ENCODE measurements at regions not wholly inside any gene's neighbourhood (a gene's known extent, or its start where the extent isn't known, plus 50 kb on each side); places are given as distances from the start of the nearest gene placed in this dataset.

DNA sequence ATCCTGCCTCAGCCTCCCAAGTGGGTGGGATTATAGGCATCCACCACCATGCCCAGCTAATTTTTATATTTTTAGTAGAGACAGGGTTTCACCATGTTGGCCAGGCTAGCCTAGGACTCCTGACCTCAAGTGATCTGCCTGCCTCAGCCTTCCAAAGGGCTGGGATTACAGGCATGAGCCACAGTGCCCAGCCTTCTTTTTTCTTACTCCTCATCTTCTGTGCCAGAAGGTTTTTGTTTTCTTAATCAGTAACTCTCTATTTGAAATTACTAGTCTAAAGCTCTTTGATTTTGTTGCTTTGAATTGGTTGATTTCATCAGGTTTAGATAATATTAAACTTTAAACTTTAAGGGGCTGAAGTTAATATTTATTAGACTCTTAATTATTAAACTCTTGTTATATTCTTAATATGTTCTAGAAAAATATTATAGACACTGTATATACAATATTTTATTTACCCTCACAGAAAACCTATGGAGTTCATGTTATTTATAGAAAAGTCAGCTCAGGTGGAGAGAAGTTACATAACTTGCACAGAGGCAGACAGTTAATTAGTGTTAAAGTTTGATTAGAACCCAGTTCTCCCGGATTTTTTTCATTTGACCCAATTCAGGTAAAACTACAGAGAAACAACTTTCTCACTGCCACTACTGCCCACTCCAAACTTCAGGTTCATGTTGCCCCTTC, 177.4 kb upstream of the SGK1 start:
- DNase-seq (ENCODE audit: low read depth in 2 of 2), result no peak

DNA sequence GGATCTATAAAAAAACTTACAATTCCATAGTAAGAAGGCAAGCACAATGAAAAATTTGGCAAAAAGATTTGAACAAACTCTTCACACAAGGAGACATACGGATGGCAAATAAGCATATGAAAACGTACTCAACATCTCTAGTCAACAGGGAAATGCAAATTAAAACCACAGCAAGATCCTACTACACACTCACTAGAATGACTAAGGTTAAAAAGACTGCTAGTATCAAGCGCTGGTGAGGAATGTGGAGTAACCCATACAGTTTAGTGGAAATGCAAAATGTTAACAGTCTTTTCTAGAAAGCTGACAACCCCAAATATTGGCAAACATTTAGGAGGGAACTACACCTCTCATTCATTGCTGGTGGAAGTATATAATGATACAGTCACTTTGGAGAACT, 175.9 kb upstream of the SGK1 start:
- DNase-seq (ENCODE audit: low read depth in 2 of 2), result no peak

DNA sequence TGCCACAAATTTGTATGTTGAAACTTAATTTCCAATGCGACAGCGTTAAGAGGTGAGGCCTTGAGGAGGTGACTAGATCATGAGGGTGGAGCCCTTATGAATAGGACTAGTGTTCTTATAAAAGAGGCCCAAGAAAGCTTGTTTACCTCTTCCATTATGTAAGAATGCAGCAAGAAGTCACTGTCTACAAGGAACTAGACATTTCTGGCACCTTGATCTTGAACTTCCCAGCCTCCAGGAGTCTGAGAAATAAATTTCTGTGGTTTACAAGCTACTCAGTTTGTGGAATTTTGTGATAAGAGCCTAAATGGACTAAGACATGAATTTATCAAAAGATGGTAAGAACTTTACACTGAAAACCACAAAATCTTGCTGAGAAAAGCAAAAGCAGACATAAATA, 173.6 kb upstream of the SGK1 start:
- no peak for DNase-seq (ENCODE audit: low read depth in 2 of 2)

DNA sequence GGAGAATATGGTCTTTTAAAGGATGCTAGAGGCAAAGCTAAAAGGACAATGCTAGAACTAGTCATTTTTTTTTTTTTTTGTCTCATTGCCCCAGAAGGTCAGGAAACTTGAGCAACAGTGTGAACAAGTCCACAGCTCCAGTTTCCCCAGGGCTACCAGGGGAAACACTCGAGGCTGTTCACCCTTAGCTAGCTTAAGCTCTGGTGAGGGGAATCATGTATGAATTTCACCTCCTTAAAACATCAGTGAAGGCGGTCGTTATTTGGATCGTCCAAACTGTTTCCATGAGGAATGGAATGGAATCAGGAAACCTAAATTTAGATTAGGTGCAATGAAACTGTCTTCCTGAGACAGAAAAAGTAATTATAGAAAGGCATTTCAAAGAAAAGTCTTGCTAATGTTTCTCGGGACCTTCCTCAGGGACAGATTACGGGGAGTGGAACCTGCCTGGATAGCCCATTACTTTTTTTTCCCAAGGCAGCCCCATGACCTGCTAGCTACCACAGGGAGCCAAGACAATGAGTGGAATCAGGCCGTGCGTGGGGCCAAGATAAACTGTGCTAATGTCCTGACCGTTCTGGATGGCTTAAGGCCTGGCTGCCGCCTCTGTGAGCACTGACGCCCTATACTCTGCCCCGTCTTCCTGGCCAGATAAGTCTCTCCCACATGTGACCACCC, 164.8 kb upstream of the SGK1 start:
- no peak for DNase-seq (ENCODE audit: low read depth in 2 of 2)

DNA sequence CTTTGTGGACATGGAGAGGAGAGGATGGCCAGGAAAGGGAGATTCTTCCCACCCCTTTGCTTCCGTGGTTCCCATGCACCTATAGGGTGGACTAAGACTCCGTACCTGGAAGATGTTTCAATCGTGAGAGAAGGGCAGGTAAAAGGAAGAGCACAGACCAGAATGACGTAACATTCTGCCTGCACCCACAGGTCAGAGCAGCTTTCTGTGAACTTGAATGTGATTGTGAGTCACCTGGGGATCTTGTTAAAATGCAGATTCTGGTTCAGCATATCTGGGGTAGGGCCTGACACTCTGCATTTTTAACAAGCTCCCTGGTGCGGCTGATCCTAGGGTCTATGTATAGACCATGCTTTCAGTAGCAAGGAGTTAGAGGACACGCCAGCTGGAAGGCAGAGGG, 164.1 kb upstream of the SGK1 start:
- no peak for DNase-seq (ENCODE audit: low read depth in 2 of 2)

DNA sequence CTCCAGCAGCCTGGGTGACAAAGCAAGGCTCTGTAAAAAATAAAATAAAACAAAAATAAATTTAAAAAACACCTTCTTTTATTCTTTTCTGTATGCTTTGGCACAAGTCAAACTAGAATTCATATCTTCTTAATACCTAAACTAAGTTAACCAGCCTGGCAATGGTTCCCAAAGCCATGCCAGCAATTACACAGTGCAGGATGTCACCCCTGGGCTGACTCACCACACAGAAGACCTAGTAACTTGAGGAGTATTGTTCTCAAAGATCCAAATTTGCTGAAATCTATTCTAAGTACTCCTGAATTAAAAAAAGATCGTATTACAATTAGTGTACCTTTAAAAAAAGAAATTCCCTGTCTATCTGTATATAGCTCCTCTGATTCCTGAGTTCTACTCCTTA, 162.7 kb upstream of the SGK1 start:
- no peak for DNase-seq (ENCODE audit: low read depth in 2 of 2)

DNA sequence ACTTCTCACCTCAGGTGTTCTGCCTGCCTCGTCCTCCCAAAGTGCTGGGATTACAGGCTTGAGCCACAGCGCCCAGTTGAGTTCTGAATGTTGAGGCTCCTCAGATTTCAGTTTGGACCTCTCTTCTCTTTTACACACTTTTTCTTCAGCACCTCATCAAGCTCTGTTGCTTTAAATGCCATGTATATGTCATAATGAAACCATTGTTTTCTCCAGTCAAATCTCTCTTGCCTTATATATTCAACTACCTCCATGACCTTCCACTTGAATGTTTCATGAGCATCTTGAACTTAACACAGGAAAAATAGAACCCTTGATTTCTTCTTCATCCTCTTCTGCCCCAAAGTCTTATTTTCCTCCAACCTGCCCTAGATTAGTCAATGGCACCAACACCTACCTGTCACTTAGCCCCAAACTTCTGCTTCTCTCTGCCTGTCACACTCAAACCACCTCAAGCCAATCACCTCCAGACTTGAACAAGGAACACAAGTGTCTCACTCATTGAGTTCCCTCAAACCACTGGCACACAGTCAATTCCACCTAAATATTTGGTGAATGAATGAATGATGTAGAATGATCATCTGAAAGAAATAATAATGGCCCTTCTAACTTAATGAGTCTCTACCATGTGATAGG, 161.0 kb upstream of the SGK1 start:
- no peak for DNase-seq (ENCODE audit: low read depth in 2 of 2)

DNA sequence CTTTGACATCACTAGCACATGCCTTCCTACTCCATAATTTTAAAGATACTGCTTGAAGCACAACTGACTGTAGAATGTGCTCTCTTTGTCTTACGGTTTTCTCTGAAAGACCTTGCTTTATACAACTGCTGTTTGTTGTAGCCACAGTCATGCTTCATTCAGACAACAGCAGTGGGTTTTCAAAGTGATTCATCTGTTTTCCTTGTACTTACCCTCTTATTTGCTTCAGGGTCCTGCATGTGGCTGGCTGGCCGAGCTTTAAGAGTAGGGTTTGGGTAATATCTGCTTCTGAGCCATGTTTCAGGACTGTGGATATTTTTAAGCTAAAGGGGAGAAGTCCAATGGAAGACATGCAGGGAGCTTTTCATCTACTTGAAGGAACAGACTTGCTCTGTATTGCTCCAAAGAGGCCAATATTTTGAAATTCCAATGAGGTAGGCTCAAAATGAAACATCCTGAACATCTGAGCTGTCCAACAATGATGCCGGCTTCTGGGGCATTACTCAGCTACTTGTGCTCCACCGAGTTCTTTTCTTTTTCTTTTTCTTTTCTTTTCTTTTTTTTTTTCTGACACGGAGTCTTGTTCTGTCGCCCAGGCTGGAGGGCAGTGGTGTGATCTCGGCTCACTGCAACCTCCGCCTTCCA, 160.2 kb upstream of the SGK1 start:
- DNase-seq (ENCODE audit: low read depth in 2 of 2), result no peak

DNA sequence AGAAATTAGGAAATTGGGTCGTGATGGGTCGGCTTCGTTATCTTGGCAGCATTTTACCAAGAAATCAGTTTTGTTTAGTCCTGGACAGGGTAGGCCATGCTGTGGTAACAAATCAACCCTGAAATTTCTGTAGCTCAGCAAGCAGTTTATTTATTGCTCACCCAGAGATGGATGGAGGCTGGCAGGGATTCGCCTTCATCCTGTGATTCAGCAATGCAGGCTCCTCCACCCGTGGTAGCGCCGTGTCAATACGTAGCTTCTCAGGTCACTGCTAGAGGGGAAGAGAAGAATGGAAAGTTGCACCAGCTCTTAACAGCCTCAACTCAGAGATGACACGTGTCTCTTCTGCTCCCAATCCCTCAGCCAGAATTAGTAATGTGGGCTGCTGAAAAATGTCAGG, 157.0 kb upstream of the SGK1 start:
- no peak for DNase-seq (ENCODE audit: low read depth in 2 of 2)

DNA sequence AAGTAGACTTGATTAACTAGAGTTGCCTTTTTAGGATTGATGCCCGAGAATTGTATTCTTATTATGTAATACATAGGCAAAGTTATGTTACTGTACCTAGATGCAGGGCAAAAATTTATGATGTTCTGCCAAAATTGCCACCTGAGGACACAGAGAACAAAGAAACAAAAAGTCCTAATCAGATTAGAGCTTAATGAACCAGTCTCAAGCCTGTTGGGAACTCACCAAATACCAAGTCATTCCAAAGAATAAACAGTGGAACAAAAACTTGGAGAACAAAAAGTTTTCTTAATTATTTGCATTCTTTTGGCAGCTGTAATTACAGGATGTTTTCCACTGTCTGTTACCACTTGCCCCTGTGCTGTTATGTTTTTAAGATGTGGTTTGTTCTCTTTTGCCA, 154.7 kb upstream of the SGK1 start:
- DNase-seq (ENCODE audit: low read depth in 2 of 2), result no peak

DNA sequence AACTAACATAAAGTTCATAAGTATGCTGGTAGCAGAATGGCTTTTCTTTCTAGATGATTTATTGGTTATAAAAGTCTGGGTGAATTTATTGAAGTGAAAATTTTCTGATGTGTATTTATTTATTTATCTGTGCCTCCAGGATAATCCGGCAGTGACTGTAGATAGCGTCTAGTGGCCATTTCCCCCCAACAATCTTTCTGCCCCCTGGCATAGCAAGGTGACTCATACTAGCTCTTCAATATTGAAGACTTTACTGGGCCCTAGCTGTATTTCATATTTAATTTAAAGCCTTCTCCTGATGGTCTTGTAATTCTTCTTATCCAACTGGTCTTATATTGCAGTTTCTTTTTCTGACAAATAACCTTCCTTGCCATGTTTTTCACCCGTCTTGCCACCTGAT, 154.1 kb upstream of the SGK1 start:
- no peak for DNase-seq (ENCODE audit: low read depth in 2 of 2)

DNA sequence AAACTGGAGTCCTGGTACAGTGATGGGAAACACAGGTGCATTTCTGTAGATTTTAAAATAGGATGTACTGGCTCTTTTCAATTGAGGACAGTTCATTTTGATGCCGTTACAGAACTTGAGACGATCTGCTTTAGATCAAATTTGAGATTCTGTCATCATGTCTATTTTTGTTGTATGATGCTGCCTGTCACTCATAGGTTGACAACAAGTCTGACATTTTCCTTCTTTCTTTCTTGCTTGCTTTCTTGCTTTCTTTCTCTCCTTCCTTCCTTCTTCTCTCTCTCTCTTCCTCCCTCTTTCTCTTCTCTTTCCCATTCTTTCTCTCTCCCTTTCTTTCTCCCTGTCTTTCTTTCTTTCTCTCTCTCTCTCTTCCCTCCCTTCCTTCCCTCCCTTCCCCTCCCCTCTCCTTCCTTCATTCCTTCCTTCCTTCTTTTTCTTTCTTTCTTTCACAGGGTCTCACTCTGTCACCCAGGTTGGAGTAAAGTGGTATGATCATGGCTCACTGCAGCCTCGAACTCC, 152.6 kb upstream of the SGK1 start:
- no peak for DNase-seq (ENCODE audit: low read depth in 2 of 2)

DNA sequence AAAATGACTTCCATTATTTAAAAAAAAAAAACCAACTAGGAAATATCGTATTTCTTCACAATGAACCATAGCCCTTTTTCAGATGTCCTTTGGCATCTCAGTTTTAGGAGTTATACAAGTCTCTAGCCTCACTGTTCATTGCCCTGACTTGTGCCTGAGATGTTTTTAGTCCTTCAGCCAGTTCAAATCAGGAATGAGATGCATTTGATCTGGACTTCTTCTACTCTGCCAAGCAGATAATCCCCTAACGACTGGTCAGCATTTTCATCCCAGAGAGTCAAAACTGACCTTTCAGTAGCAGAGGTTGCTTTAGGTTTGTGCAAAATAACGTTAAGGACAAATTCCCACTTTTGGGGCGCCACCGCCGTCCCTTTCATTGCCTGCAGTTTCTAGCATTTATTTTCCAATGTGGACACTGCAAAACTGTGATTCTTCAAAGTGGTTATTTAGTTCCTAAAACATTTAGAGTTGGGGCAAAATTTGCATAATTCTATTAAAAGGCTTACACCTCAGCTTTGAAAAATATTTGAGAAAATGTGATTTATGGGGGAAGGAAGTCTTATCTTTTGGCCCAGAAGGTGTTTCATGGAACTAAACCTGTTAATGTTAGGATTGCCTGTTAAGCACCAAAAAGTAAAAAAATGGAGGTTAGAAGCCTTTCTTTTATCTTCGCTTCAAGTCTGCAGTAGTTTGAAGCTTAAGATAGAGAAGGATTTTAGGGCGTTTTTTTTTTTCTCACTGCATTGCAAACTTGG, 152.0 kb upstream of the SGK1 start:
- DNase-seq (ENCODE audit: low read depth in 2 of 2), result no peak

DNA sequence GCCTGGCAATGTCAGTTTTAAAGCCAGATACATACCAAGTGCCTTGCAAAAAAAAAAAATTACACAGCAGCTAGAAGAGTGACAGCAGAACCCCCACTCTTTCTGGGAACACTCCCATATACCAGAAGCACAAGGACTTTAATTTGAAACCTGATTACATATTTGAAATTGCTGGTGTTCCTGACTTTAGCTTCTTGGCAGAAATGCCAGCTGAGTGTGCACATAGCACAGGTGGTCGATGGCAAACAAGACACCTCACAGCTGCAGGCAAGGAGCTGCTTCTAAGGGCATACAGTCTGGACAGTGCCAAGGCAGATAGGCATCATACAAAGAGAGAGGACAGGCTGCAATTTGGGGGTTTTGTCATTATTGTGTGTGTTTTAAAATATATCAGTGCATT, 150.7 kb upstream of the SGK1 start:
- no peak for DNase-seq (ENCODE audit: low read depth in 2 of 2)

DNA sequence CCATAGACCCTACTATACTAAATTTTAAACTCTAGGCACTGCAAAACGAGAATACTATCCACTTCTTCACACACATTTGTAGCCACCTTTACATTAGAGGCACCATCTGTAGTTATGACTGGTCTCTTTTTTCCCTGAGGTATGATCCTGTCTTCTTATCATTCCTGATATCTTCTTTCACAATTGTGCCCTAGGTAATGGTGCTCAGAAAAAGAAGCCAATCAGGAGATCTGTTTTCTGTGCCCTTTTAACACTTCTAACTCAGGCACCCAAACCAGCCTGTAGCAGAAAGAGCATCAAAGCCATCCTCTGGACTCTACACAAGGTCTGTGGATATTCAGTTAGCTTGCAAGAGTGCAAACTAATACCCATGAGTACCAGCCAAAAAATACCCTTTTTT, 149.7 kb upstream of the SGK1 start:
- DNase-seq (ENCODE audit: low read depth in 2 of 2), result no peak

DNA sequence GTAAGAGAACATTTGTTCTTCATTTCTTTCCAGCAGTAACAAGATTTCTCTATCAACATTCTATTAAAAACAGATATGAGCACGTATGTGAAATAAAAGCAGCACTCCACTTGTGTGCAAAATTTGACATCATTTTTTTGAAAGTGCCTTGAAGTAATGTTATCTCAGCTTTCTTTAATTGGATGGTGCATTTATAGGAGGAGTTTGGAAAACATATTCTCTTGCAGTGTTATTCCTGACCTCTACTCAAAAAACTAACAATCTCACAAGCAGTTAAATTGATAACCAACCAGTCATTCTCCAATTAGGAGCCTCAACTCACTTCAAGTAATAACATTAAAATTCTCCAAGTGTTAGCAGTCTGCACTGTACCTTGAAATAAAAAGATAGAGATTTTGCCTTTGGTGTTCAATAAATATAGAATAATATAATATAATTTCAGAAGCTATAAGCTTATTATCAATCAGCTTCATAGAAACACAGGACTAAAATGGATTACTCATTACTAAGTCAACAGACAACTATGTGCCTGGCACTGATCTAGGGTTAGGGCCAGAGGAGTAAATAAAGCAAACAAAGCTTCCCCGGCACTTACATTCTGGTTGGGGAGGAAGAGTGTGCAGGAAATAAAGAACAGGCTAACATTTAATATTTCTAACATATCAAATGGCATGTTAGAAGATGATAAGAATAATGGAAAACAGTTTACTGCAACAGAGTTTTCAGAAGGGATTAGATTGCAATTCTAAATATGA, 149.0 kb upstream of the SGK1 start:
- DNase-seq (ENCODE audit: low read depth in 2 of 2), result no peak

DNA sequence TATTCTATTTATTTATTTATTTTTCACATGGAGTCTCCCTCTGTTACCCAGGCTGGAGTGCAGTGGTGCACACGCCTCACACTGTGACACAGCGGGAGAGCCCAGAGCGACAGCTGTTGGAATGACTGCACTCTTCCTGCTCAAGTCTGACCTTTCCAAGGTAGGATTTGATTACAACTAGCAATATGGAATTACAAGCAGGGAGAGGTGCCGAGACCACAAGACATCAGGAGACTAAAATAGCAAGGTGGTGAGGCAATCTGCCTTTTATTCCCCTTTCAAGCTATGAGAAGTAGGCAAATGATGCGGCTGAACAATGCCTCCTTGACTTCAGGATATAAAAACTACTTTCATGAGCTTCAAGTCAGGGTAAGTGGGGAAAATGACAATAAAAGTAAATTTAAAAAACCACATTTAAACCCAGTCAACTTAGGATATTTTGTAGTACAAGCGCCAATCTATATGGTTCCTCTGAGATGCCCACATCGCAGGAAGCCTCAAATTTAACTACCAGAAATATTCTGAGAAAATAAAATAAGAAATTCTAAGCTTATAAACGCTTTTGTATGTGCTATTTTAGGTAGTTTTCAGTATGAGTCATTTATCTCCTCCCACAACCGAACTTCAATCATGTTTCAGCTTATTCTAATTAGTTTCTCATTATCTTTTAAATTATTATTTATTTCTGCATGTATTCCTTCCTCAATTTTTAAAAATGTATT, 146.9 kb upstream of the SGK1 start:
- no peak for DNase-seq (ENCODE audit: low read depth in 2 of 2)

DNA sequence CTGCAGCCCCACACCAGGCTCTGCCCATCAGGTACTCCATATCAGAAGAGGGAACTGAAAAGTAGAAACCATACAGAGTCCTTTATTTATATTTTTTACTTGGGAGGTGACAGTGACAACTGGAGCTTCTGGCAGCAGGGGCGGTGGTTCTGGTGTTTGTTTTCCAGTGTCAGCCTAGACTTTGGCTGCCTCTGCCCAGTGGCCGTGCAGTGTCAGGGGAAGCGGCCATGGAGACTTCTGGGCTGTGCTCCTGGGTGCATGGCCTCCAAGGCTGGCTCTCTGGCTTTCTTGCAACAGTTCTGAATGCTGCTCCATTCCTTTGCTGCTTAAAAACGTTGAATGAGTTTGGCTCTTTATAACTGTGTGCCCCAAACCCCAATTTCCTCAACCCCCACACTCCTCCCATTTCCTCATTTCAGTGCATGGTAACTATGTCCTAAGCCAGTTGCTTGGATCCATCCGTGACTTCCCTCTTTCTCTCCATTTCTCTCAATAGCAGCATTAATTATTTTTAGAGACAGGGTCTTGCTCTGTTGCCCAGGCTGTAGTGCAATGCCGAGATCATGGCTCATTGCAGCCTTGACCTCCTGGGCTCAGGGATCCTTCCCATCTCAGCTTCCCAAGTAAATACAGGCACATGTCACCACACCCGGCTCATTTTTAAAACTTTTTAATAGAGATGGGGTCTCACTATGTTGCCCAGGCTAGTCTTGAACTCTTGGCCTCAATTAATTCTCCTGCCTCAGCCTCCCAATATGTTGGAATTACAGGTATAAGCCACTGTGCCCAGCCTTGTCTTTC, 141.1 kb upstream of the SGK1 start:
- no peak for DNase-seq (ENCODE audit: low read depth in 2 of 2)

DNA sequence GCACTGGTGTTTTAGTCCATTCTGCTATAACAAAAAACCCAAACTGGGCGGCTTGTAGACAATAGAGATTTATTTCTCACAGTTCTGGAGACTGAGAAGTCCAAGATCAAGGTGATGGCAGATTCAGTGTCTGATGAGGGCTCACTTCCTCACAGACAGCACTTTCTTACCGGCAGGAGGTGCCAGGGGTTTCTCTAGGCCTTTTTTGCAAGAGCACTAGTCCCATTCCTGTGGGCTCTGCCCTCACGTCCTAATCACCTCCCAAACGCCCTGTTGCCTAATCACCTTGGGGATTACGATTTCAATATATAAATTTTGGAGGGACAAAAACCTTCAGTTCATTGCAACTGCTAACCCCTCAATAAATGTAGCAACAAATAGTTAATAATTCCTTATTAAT, 140.0 kb upstream of the SGK1 start:
- DNase-seq (ENCODE audit: low read depth in 2 of 2), result no peak

DNA sequence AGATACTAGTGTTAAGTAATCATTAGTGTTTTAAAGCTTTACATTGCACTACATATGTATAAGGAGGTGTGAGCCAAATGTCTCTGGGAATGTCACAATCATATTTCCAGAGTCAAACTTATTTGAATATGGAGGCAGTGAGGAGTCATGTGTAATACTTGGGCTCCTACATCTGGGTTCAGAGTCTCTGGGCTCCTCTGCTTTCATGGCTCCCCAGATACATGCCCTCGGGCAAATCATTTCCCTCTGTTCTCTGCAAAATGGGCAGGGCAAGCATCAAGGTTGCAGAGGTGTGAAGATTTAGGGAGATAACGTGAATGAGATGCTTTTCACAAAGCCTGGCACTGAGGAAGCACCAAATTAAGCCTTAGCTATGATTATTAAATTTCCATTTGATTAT, 138.3 kb upstream of the SGK1 start:
- no peak for DNase-seq (ENCODE audit: low read depth in 2 of 2)

Data from activated CD4-positive, alpha-beta T cell treated with anti-CD3 and anti-CD28 coated beads for 24 hours (primary cell).